ENCODE measurements at regions not wholly inside any gene's neighbourhood (a gene's known extent, or its start where the extent isn't known, plus 50 kb on each side); places are given as distances from the start of the nearest gene placed in this dataset.

- TF ChIP-seq CTCF (IDR thresholded peaks at IDR 0.05; ENCODE audit: low read length) (no peak), EZH2 (optimal IDR thresholded peaks at IDR 0.05; ENCODE audit: low read depth, low read length) (no peak)
Measured at GRCh38 chrX:155766321-155766720, 114.8 kb upstream of the VAMP7 start.
